Uterus (tissue), 3 donors: ENCODE measurements at regions not wholly inside any gene's neighbourhood (a gene's known extent, or its start where the extent isn't known, plus 50 kb on each side); places are given as distances from the start of the nearest gene placed in this dataset.
"Not testable (repeated sequence)": the region's sequence is repeated elsewhere in the genome, so short reads cannot be mapped to it uniquely, and the experiment has no call there.

Experiments
- DNase-seq, 2 donors: peaks; one replicate each; pipeline ENCODE4 v3.0.0-alpha.2; 2019 to 2020
- H3K27ac ChIP-seq, 2 donors: fragments of 200-600 bp; sonication (generic); 1 replicate in 1 of 2; 2 replicates in 1 of 2; pipeline ENCODE4 v1.5.1; 2016 to 2018
- H3K27me3 ChIP-seq, 2 donors: fragments of 200-600 bp; sonication (generic); one replicate each; pipeline ENCODE4 v1.5.1; 2018 to 2019; ENCODE audit warnings: control low read depth in 1 of 2
- H3K36me3 ChIP-seq, 2 donors: fragments of 200-600 bp; sonication (generic); one replicate each; pipeline ENCODE4 v1.5.1; 2019; ENCODE audit warnings: control low read depth in 1 of 2
- H3K4me1 ChIP-seq, 2 donors: fragments of 200-600 bp; sonication (generic); one replicate each; pipeline ENCODE4 v1.5.1; 2018 to 2019; ENCODE audit warnings: control low read depth in 1 of 2
- H3K4me3 ChIP-seq, 2 donors: fragments of 200-600 bp; sonication (generic); 1 replicate in 1 of 2; 2 replicates in 1 of 2; pipeline ENCODE4 v1.5.1; 2018 to 2019; ENCODE audit warnings: mild to moderate bottlenecking in 1 of 2
- H3K9me3 ChIP-seq, 2 donors: fragments of 200-600 bp; sonication (generic); one replicate each; pipeline ENCODE4 v1.5.1; 2019; ENCODE audit warnings: control low read depth in 1 of 2
- CTCF ChIP-seq, 4 experiments: fragments of 200-600 bp in 2 of 4; fragments of 450-650 bp in 2 of 4; sonication (generic) in 2 of 4; IDR thresholded peaks; one replicate each; pipeline ENCODE4 v1.5.1; 2016 to 2019; ENCODE audit warnings: antibody characterized with exemption in 4 of 4, mild to moderate bottlenecking in 2 of 4, moderate library complexity in 1 of 4
- POLR2A ChIP-seq, 2 donors: fragments of 450-650 bp; IDR thresholded peaks; one replicate each; pipeline ENCODE4 v1.6.1; 2016; ENCODE audit warnings: antibody characterized with exemption in 2 of 2, mild to moderate bottlenecking in 1 of 2, moderate library complexity in 1 of 2
- intact Hi-C: fragments of 100-400 bp; cut with DNase I; formaldehyde crosslinking; loops from one replicate; pipeline ENCODE4 v1.15.1; 2023; ENCODE audit warnings: low total_unique reads
- donor health status: DM: yes; HTN: yes; CAD: no.

- no peak for TF ChIP-seq CTCF (IDR thresholded peaks at IDR 0.05)
- TF ChIP-seq POLR2A (IDR thresholded peaks at IDR 0.05), result no peak
- no peak overlapping the region for H3K4me3 ChIP-seq
- DNase-seq, result no peak
- H3K27me3 ChIP-seq, result no peaks in the 10 kb centered on the region
- peaks cover 0 to 3% of the 10 kb centered on the region in 2 donors for H3K9me3 ChIP-seq
- intact Hi-C loops, result no loop called here
- H3K27ac ChIP-seq, result no peak overlapping the region
- no peaks in the 10 kb centered on the region for H3K36me3 ChIP-seq
- no peaks in the 10 kb centered on the region for H3K4me1 ChIP-seq
Observed at GRCh38 chr6:81547149-81547548, 205.3 kb downstream of the TENT5A start.

GRCh38 chr6:81534934-81535465, 217.5 kb downstream of the TENT5A start:
- H3K36me3 ChIP-seq, result no peaks in the 10 kb centered on the region
- intact Hi-C loops, result no loop called here
- no peak overlapping the region for H3K4me3 ChIP-seq
- no peaks in the 10 kb centered on the region for H3K27me3 ChIP-seq
- no peak for TF ChIP-seq CTCF (IDR thresholded peaks at IDR 0.05)
- no peak for TF ChIP-seq POLR2A (IDR thresholded peaks at IDR 0.05)
- H3K27ac ChIP-seq, result peak overlapping the region in 1 of 2 donors; percentile 12
- H3K9me3 ChIP-seq, result no peaks in the 10 kb centered on the region
- H3K4me1 ChIP-seq, result no peaks in the 10 kb centered on the region
- DNase-seq, result no peak

- no peaks in the 10 kb centered on the region for H3K9me3 ChIP-seq
- H3K27ac ChIP-seq, result no peak overlapping the region
- intact Hi-C loops, result no loop called here
- no peaks in the 10 kb centered on the region for H3K4me1 ChIP-seq
- H3K4me3 ChIP-seq, result no peak overlapping the region
- no peaks in the 10 kb centered on the region for H3K27me3 ChIP-seq
- no peaks in the 10 kb centered on the region for H3K36me3 ChIP-seq
- no peak for DNase-seq
- TF ChIP-seq CTCF (IDR thresholded peaks at IDR 0.05) (no peak), POLR2A (IDR thresholded peaks at IDR 0.05) (no peak)
Observed at GRCh38 chr6:81531869-81532561, 220.5 kb downstream of the TENT5A start.

- H3K4me3 ChIP-seq, result no peak overlapping the region
- no peaks in the 10 kb centered on the region for H3K9me3 ChIP-seq
- H3K4me1 ChIP-seq, result no peaks in the 10 kb centered on the region
- intact Hi-C loops, result no loop called here
- TF ChIP-seq POLR2A (IDR thresholded peaks at IDR 0.05) (no peak), CTCF (IDR thresholded peaks at IDR 0.05) (no peak)
- H3K36me3 ChIP-seq, result no peaks in the 10 kb centered on the region
- no peak for DNase-seq
- no peak overlapping the region for H3K27ac ChIP-seq
- H3K27me3 ChIP-seq, result no peaks in the 10 kb centered on the region
Observed at GRCh38 chr6:81517455-81517854, 235.0 kb downstream of the TENT5A start.

- H3K27me3 ChIP-seq, result no peaks in the 10 kb centered on the region
- H3K36me3 ChIP-seq, result no peaks in the 10 kb centered on the region
- intact Hi-C loops, result no loop called here
- peak overlapping the region; percentile 43 to 53 for H3K27ac ChIP-seq
- no peak for TF ChIP-seq CTCF (IDR thresholded peaks at IDR 0.05)
- no peak for TF ChIP-seq POLR2A (IDR thresholded peaks at IDR 0.05)
- no peaks in the 10 kb centered on the region for H3K4me1 ChIP-seq
- no peaks in the 10 kb centered on the region for H3K9me3 ChIP-seq
- DNase-seq, result peak; percentile 19 to 24
- H3K4me3 ChIP-seq, result no peak overlapping the region
Observed at GRCh38 chr6:81515562-81516453, 236.7 kb downstream of the TENT5A start.

- intact Hi-C loops, H3K27me3 ChIP-seq, DNase-seq, H3K4me1 ChIP-seq, H3K9me3 ChIP-seq, H3K4me3 ChIP-seq, H3K36me3 ChIP-seq, H3K27ac ChIP-seq: not testable (repeated sequence)
Observed at GRCh38 chr6:81514195-81514594, 238.3 kb downstream of the TENT5A start.
